ENCODE measurements at regions not wholly inside any gene's neighbourhood (a gene's known extent, or its start where the extent isn't known, plus 50 kb on each side); places are given as distances from the start of the nearest gene placed in this dataset.
"Not testable (repeated sequence)": the region's sequence is repeated elsewhere in the genome, so short reads cannot be mapped to it uniquely, and the experiment has no call there.

GRCh38 chr1:146510248-146510983 lies 281.6 kb upstream of the NOTCH2NLA start:
- H3K4me1 Mint-ChIP-seq; DNase-seq; H3K27ac Mint-ChIP-seq; H3K4me3 Mint-ChIP-seq; H3K36me3 ChIP-seq (ENCODE audit: control insufficient read depth, insufficient read depth, low read length); H3K9me3 Mint-ChIP-seq; ATAC-seq (ENCODE audit: low read depth in 2 of 2); H3K27me3 Mint-ChIP-seq; H3K4me3 ChIP-seq (ENCODE audit: low read depth, low read length); H3K27me3 ChIP-seq (ENCODE audit: control insufficient read depth, insufficient read depth, low read length); H3K9me3 ChIP-seq (ENCODE audit: control insufficient read depth in 2 of 2, low read length in 2 of 2); H3K36me3 Mint-ChIP-seq; H3K4me1 ChIP-seq (ENCODE audit: control insufficient read depth, insufficient read depth, low read length, poor library complexity, severe bottlenecking); H3K27ac ChIP-seq (ENCODE audit: insufficient read depth, low read length, poor library complexity, severe bottlenecking): not testable (repeated sequence)

- H3K4me3 ChIP-seq (ENCODE audit: low read depth, low read length); H3K9me3 Mint-ChIP-seq; DNase-seq; H3K27me3 Mint-ChIP-seq; H3K27ac ChIP-seq (ENCODE audit: insufficient read depth, low read length, poor library complexity, severe bottlenecking); H3K36me3 Mint-ChIP-seq; ATAC-seq (ENCODE audit: low read depth in 2 of 2); H3K36me3 ChIP-seq (ENCODE audit: control insufficient read depth, insufficient read depth, low read length); H3K9me3 ChIP-seq (ENCODE audit: control insufficient read depth in 2 of 2, low read length in 2 of 2); H3K4me1 ChIP-seq (ENCODE audit: control insufficient read depth, insufficient read depth, low read length, poor library complexity, severe bottlenecking); H3K4me1 Mint-ChIP-seq; H3K27ac Mint-ChIP-seq; H3K27me3 ChIP-seq (ENCODE audit: control insufficient read depth, insufficient read depth, low read length); H3K4me3 Mint-ChIP-seq: not testable (repeated sequence)
These were observed 275.3 kb upstream of the NOTCH2NLA start for GRCh38 chr1:146504121-146504520.

GRCh38 chr1:146487555-146487954 lies 258.7 kb upstream of the NOTCH2NLA start:
- ATAC-seq (ENCODE audit: low read depth in 2 of 2); H3K27me3 Mint-ChIP-seq; H3K4me3 ChIP-seq (ENCODE audit: low read depth, low read length); H3K36me3 ChIP-seq (ENCODE audit: control insufficient read depth, insufficient read depth, low read length); H3K4me3 Mint-ChIP-seq; H3K27ac ChIP-seq (ENCODE audit: insufficient read depth, low read length, poor library complexity, severe bottlenecking); H3K27ac Mint-ChIP-seq; H3K9me3 Mint-ChIP-seq; H3K27me3 ChIP-seq (ENCODE audit: control insufficient read depth, insufficient read depth, low read length); H3K4me1 ChIP-seq (ENCODE audit: control insufficient read depth, insufficient read depth, low read length, poor library complexity, severe bottlenecking); DNase-seq; H3K36me3 Mint-ChIP-seq; H3K4me1 Mint-ChIP-seq; H3K9me3 ChIP-seq (ENCODE audit: control insufficient read depth in 2 of 2, low read length in 2 of 2): not testable (repeated sequence)

GRCh38 chr1:146487155-146487554 lies 258.3 kb upstream of the NOTCH2NLA start:
- not testable (repeated sequence) for DNase-seq; H3K27ac Mint-ChIP-seq; H3K4me1 Mint-ChIP-seq; H3K4me1 ChIP-seq (ENCODE audit: control insufficient read depth, insufficient read depth, low read length, poor library complexity, severe bottlenecking); H3K27ac ChIP-seq (ENCODE audit: insufficient read depth, low read length, poor library complexity, severe bottlenecking); H3K4me3 ChIP-seq (ENCODE audit: low read depth, low read length); H3K4me3 Mint-ChIP-seq; H3K36me3 ChIP-seq (ENCODE audit: control insufficient read depth, insufficient read depth, low read length); H3K9me3 ChIP-seq (ENCODE audit: control insufficient read depth in 2 of 2, low read length in 2 of 2); H3K36me3 Mint-ChIP-seq; H3K9me3 Mint-ChIP-seq; ATAC-seq (ENCODE audit: low read depth in 2 of 2); H3K27me3 Mint-ChIP-seq; H3K27me3 ChIP-seq (ENCODE audit: control insufficient read depth, insufficient read depth, low read length)

- H3K9me3 Mint-ChIP-seq; H3K4me3 ChIP-seq (ENCODE audit: low read depth, low read length); H3K4me1 ChIP-seq (ENCODE audit: control insufficient read depth, insufficient read depth, low read length, poor library complexity, severe bottlenecking); H3K36me3 ChIP-seq (ENCODE audit: control insufficient read depth, insufficient read depth, low read length); H3K27ac ChIP-seq (ENCODE audit: insufficient read depth, low read length, poor library complexity, severe bottlenecking); ATAC-seq (ENCODE audit: low read depth in 2 of 2); H3K27ac Mint-ChIP-seq; H3K27me3 ChIP-seq (ENCODE audit: control insufficient read depth, insufficient read depth, low read length); H3K4me1 Mint-ChIP-seq; H3K36me3 Mint-ChIP-seq; DNase-seq; H3K27me3 Mint-ChIP-seq; H3K9me3 ChIP-seq (ENCODE audit: control insufficient read depth in 2 of 2, low read length in 2 of 2): not testable (repeated sequence)
- peak overlapping the region in 1 of 4 donors; percentile 76 for H3K4me3 Mint-ChIP-seq
These were observed 257.6 kb upstream of the NOTCH2NLA start for GRCh38 chr1:146486300-146487014.

- H3K9me3 Mint-ChIP-seq; H3K4me1 Mint-ChIP-seq; H3K27me3 ChIP-seq (ENCODE audit: control insufficient read depth, insufficient read depth, low read length); H3K27me3 Mint-ChIP-seq; H3K4me3 ChIP-seq (ENCODE audit: low read depth, low read length); H3K9me3 ChIP-seq (ENCODE audit: control insufficient read depth in 2 of 2, low read length in 2 of 2); DNase-seq; H3K27ac ChIP-seq (ENCODE audit: insufficient read depth, low read length, poor library complexity, severe bottlenecking); H3K4me3 Mint-ChIP-seq; H3K27ac Mint-ChIP-seq; H3K4me1 ChIP-seq (ENCODE audit: control insufficient read depth, insufficient read depth, low read length, poor library complexity, severe bottlenecking); H3K36me3 Mint-ChIP-seq; H3K36me3 ChIP-seq (ENCODE audit: control insufficient read depth, insufficient read depth, low read length): not testable (repeated sequence)
- peak; percentile 67 to 74 for ATAC-seq (ENCODE audit: low read depth in 2 of 2)
These were observed 255.4 kb upstream of the NOTCH2NLA start for GRCh38 chr1:146484195-146484594.

GRCh38 chr1:146479188-146479587 lies 250.4 kb upstream of the NOTCH2NLA start:
- not testable (repeated sequence) for H3K36me3 ChIP-seq (ENCODE audit: control insufficient read depth, insufficient read depth, low read length); ATAC-seq (ENCODE audit: low read depth in 2 of 2); H3K4me3 ChIP-seq (ENCODE audit: low read depth, low read length); H3K4me1 ChIP-seq (ENCODE audit: control insufficient read depth, insufficient read depth, low read length, poor library complexity, severe bottlenecking); H3K4me3 Mint-ChIP-seq; H3K9me3 Mint-ChIP-seq; H3K27me3 ChIP-seq (ENCODE audit: control insufficient read depth, insufficient read depth, low read length); H3K27ac ChIP-seq (ENCODE audit: insufficient read depth, low read length, poor library complexity, severe bottlenecking); DNase-seq; H3K27ac Mint-ChIP-seq; H3K9me3 ChIP-seq (ENCODE audit: control insufficient read depth in 2 of 2, low read length in 2 of 2); H3K36me3 Mint-ChIP-seq; H3K4me1 Mint-ChIP-seq
- peaks cover 11% of the 10 kb centered on the region for H3K27me3 Mint-ChIP-seq

- H3K27me3 Mint-ChIP-seq, result peaks cover 11% of the 10 kb centered on the region
- DNase-seq (peak in 2 of 3 donors; percentile 16 to 27), ATAC-seq (ENCODE audit: low read depth in 2 of 2) (peak in 1 of 2 donors; percentile 52)
- H3K4me1 Mint-ChIP-seq; H3K36me3 ChIP-seq (ENCODE audit: control insufficient read depth, insufficient read depth, low read length); H3K9me3 Mint-ChIP-seq; H3K27ac Mint-ChIP-seq; H3K9me3 ChIP-seq (ENCODE audit: control insufficient read depth in 2 of 2, low read length in 2 of 2); H3K4me3 ChIP-seq (ENCODE audit: low read depth, low read length); H3K27ac ChIP-seq (ENCODE audit: insufficient read depth, low read length, poor library complexity, severe bottlenecking); H3K4me1 ChIP-seq (ENCODE audit: control insufficient read depth, insufficient read depth, low read length, poor library complexity, severe bottlenecking); H3K36me3 Mint-ChIP-seq; H3K27me3 ChIP-seq (ENCODE audit: control insufficient read depth, insufficient read depth, low read length); H3K4me3 Mint-ChIP-seq: not testable (repeated sequence)
These were observed 249.4 kb upstream of the NOTCH2NLA start for GRCh38 chr1:146478125-146478720.

All from CD4-positive, CD25-positive, alpha-beta regulatory T cell (primary cell).